ENCODE measurements at regions not wholly inside any gene's neighbourhood (a gene's known extent, or its start where the extent isn't known, plus 50 kb on each side); places are given as distances from the start of the nearest gene placed in this dataset.

DNA sequence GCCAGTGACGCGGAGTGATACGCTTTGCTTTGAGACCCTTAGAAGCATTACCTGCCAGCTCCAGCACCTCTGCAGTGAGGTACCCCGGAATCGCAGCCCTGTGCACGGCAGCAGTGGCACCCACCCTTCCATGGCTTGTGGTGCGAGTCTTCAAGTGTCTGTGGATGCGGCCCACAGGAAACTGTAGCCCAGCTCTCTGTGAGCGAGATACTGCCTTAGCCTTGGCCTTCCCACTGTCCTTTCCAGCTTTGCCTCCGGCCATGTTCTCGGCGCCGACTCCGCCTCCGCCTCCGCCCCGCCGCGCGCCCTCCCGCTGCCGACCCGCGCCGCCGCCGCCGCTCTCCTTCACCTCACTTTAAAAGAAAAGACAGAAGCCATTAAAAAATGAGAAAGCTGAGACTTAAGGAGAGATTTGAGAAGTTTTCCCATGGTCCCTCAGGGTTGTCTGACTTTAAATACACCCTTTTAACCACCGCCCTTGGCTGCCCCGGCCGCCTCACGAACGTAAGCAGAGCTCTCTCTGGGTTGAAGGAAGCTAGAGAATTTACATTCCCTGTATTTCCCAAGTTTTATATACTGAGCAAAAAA lies 78.5 kb upstream of the FAM174B start:
- TF ChIP-seq, protein P1, sequence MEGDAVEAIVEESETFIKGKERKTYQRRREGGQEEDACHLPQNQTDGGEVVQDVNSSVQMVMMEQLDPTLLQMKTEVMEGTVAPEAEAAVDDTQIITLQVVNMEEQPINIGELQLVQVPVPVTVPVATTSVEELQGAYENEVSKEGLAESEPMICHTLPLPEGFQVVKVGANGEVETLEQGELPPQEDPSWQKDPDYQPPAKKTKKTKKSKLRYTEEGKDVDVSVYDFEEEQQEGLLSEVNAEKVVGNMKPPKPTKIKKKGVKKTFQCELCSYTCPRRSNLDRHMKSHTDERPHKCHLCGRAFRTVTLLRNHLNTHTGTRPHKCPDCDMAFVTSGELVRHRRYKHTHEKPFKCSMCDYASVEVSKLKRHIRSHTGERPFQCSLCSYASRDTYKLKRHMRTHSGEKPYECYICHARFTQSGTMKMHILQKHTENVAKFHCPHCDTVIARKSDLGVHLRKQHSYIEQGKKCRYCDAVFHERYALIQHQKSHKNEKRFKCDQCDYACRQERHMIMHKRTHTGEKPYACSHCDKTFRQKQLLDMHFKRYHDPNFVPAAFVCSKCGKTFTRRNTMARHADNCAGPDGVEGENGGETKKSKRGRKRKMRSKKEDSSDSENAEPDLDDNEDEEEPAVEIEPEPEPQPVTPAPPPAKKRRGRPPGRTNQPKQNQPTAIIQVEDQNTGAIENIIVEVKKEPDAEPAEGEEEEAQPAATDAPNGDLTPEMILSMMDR (IDR thresholded peaks at IDR 0.05), result no peak
- TF ChIP-seq EP300 (IDR thresholded peaks at IDR 0.05) (no peak), POLR2A (IDR thresholded peaks at IDR 0.05) (no peak)
